Fibroblast of pulmonary artery (primary cell): ENCODE measurements at regions not wholly inside any gene's neighbourhood (a gene's known extent, or its start where the extent isn't known, plus 50 kb on each side); places are given as distances from the start of the nearest gene placed in this dataset.
A peak's percentile ranks its signal among the peaks of the same experiment; 100 is the strongest.
"Not testable (repeated sequence)": the region's sequence is repeated elsewhere in the genome, so short reads cannot be mapped to it uniquely, and the experiment has no call there.

ENCODE experiments used
- DNase-seq: peaks from one replicate; pipeline ENCODE4 v3.0.0-alpha.2; 2010; ENCODE audit warnings: low read depth
- H3K4me3 ChIP-seq: replicated peaks from 2 replicates; pipeline ENCODE4 v1.5.1; 2011; ENCODE audit warnings: low read depth, mild to moderate bottlenecking, control low read depth, low read length, moderate library complexity
- TF ChIP-seq, protein P1 (sequence below): IDR thresholded peaks from 2 replicates; pipeline ENCODE4 v1.5.1; 2011; ENCODE audit warnings: mild to moderate bottlenecking, control low read depth, low read length, inconsistent platforms; ENCODE audit errors: missing control alignments

DNA sequence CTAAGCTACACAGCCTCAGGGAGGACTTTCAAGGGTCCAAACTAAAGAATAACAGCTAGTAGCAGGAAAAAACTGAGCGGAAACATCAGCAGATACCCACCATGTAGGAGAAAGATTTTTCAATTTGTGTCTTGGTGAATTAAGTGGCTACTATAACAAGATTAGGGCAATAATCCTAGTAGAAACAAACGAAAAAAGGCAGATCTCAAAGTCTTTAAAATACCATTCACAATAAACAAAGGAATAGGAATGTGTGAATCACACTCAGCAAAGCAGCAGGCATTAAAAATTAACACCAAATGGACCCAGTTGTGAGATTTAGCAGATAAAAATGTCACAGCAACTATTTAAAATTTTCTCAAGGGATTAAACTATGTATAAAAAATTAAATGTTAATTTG is 761.2 kb downstream of the TENT5A start:
- no peak overlapping the region for H3K4me3 ChIP-seq

GRCh38 chr6:80988892-80989291 is 763.6 kb downstream of the TENT5A start:
- H3K4me3 ChIP-seq, result no peak overlapping the region
- TF ChIP-seq, protein P1, sequence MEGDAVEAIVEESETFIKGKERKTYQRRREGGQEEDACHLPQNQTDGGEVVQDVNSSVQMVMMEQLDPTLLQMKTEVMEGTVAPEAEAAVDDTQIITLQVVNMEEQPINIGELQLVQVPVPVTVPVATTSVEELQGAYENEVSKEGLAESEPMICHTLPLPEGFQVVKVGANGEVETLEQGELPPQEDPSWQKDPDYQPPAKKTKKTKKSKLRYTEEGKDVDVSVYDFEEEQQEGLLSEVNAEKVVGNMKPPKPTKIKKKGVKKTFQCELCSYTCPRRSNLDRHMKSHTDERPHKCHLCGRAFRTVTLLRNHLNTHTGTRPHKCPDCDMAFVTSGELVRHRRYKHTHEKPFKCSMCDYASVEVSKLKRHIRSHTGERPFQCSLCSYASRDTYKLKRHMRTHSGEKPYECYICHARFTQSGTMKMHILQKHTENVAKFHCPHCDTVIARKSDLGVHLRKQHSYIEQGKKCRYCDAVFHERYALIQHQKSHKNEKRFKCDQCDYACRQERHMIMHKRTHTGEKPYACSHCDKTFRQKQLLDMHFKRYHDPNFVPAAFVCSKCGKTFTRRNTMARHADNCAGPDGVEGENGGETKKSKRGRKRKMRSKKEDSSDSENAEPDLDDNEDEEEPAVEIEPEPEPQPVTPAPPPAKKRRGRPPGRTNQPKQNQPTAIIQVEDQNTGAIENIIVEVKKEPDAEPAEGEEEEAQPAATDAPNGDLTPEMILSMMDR, result no peak
- no peak for DNase-seq

More for the DNA sequence above, 761.2 kb downstream of the TENT5A start:
- no peak for DNase-seq
- TF ChIP-seq, protein P1, result no peak

GRCh38 chr6:80988286-80988685 is 764.2 kb downstream of the TENT5A start:
- TF ChIP-seq, protein P1, result no peak
- DNase-seq, result no peak

DNA sequence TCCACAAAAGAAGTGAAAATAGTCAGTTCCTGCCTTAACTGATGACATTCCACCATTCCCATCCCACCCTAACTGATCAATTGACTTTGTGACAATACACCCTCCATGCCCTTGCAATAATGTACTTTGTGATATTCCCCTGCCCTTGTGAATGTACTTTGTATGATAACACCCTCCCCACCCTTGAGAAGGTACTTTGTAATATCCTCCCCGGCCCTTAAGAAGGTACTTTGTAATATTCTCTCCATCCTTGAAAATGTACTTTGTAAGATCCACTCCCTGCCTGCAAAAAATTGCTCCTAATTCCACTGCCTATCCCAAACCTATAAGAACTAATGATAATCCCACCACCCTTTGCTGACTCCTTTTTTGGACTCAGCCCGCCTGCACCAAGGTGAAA is 771.3 kb downstream of the TENT5A start:
- not testable (repeated sequence) for H3K4me3 ChIP-seq, DNase-seq

More at GRCh38 chr6:80988286-80988685, 764.2 kb downstream of the TENT5A start:
- no peak overlapping the region for H3K4me3 ChIP-seq

- TF ChIP-seq, protein P1, result no peak
- H3K4me3 ChIP-seq, result no peak overlapping the region
- DNase-seq, result peak; percentile 6
These were observed 776.1 kb downstream of the TENT5A start for GRCh38 chr6:80976336-80976735.

DNA sequence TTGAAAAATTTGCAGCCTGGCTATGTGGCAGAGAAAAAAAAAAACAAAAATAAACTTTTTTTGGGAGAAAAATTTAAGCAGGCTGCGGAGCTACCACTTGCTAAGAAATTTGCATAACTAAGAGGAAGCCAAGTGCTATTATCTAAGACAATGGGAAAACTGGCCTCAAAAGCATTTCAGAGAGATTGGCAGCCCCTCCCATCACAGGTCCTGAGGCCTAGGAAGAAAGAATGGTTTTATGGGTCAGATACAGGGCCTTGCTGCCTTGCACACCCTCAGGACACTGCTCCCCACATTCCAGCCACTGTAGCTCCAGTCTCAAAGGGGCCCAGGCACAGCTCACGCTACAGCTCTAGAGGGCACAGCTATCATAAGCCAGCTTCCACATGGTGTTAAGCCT is 777.9 kb downstream of the TENT5A start:
- DNase-seq, result no peak
- no peak overlapping the region for H3K4me3 ChIP-seq
- TF ChIP-seq, protein P1, result no peak

GRCh38 chr6:80969439-80969838 is 783.0 kb downstream of the TENT5A start:
- TF ChIP-seq, protein P1, result no peak
- no peak for DNase-seq
- no peak overlapping the region for H3K4me3 ChIP-seq
